Activated CD8-positive, alpha-beta memory T cell treated with anti-CD3 and anti-CD28 coated beads, Interleukin-2, amount 50 U/mL, for 48 hours (primary cell): ENCODE measurements at regions not wholly inside any gene's neighbourhood (a gene's known extent, or its start where the extent isn't known, plus 50 kb on each side); places are given as distances from the start of the nearest gene placed in this dataset.
"Not testable (repeated sequence)": the region's sequence is repeated elsewhere in the genome, so short reads cannot be mapped to it uniquely, and the experiment has no call there.

Experiments
- DNase-seq: peaks from one replicate; pipeline ENCODE4 v3.0.0-alpha.2; 2020

DNA sequence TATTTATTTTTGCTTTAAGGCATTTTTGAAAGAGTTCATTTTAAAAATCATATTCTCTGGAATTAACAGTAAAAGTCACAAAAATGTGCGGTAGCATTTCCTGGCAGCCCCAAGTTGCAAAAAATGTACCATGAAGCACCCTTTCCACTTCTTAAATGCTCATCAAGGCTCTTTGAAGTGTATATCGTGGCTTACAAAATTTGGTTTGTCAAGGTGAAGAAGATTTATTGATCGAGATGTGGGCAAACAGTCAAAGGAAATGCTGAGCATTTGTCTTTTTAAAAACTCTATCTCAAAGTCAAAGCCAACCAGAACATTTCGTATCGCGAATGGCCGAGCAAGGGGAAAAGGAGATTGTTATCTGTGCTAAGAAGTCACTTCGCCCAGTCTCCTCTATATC, 277.5 kb upstream of the KAZN start:
- DNase-seq, result no peak

- no peak for DNase-seq
Observed at GRCh38 chr1:14321422-14321821, 277.1 kb upstream of the KAZN start.

DNA sequence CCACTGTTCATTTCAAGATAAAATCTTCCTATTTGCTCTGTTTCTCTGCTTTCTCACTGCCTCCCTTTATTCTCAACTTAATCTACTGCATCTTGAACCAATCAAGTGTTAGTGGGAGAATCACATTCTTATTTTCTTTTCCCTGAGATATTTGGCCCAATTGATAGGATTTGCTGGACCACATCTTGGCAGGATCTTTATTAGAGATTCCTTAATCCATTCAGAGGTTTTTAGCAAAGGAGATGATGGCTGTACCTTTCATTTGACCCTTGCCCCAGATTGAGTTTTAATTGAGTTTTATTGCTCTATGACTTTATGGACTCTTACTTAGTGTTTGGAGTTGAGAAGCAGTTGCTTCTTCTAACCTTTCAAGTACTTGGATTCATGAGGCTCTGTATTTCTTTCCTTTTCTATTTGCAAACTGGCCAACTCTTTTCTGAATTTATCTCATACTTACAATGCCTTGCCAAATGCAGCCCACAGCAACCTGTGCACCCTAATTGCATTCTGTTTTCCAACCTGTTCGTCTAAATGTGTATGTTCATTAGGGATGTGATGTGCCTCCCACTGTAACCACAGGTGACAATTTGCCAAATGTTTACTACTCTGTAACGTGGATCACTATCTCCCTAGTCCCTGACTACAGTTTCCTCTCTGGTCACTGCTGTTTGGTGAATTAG, 274.8 kb upstream of the KAZN start:
- no peak for DNase-seq

GRCh38 chr1:14324248-14324630, 274.2 kb upstream of the KAZN start:
- no peak for DNase-seq

DNA sequence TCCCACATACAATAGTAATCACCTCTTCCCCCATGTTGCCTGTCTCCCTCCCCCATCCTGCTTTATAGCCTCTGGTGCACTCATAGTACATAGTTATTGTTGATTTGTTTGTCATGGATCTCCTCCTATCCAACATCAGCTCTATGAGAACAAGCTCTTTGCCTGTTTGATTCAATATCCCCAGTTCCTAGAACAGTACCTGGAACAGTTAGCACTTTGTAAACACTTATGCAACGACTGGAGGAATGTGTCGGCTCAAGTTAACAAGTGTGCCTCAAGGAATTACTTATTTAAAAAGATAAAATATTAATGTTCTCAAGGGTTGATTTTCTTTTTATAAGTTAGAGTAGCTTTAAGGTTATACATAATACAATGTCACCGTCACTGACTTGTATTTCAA, 271.6 kb upstream of the KAZN start:
- DNase-seq, result no peak

GRCh38 chr1:14328685-14329084, 269.8 kb upstream of the KAZN start:
- no peak for DNase-seq

DNA sequence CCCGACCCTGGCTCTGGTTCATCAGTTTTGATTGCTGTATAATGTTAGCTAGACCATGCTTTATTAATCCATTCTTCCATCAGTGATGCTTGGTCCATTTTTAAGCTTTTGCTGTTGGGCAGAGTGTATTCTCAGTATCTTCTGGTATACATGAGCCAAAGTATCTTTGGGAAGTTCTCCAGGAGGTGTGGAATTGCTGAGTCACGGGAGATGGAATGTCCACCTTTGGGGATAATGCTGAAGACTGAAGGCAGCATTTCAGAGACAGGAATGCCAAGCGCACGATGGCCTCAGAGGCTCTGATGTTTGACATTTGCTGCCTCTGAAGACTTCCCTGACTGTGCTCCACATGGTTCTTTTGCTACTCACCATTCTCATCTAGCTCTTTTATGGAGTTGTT, 266.3 kb upstream of the KAZN start:
- DNase-seq, result no peak

GRCh38 chr1:14334336-14335176, 263.9 kb upstream of the KAZN start:
- DNase-seq, result no peak

GRCh38 chr1:14338509-14338908, 260.0 kb upstream of the KAZN start:
- DNase-seq, result no peak

GRCh38 chr1:14339288-14339687, 259.2 kb upstream of the KAZN start:
- DNase-seq, result no peak

- DNase-seq, result no peak
Observed at GRCh38 chr1:14340002-14340785, 258.3 kb upstream of the KAZN start.

DNA sequence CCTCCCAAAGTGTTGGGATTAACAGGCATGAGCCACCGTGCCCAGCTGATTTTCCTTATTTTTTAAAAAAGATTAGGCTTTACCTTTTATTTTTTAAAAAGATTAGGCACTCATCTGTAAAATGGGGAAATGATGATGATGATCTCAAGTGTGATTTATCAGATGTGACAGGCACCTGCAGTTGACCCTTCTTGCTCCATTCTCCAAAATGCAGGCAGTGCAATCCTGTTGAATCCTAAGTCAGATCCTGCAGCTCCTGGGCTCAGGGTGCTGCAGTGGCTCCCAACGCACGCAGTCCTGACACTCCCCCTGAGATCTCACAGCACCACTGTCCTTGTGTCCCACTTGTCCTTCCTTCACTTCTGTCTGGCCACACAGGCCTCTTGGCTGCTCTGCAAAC, 257.3 kb upstream of the KAZN start:
- DNase-seq, result no peak

GRCh38 chr1:14345946-14346550, 252.4 kb upstream of the KAZN start:
- DNase-seq, result no peak

DNA sequence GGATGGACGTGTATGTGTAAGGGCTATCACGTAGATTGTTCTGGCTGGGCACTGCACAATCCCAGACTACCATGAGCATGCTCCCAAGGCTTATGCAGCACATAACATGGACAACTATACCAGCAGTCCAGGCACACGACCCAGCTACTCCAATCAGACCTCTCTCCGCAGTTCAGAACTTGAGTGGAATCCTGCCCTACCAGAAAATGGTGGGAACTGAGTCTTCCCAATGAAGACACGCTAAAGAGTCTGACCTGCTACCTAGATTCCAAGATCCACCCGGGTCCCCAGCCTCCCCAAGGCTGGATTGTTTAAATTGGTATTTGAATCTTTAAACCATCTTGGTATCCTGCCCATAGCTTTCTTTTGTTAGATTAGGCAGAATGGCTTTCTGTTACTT, 251.3 kb upstream of the KAZN start:
- no peak for DNase-seq

DNA sequence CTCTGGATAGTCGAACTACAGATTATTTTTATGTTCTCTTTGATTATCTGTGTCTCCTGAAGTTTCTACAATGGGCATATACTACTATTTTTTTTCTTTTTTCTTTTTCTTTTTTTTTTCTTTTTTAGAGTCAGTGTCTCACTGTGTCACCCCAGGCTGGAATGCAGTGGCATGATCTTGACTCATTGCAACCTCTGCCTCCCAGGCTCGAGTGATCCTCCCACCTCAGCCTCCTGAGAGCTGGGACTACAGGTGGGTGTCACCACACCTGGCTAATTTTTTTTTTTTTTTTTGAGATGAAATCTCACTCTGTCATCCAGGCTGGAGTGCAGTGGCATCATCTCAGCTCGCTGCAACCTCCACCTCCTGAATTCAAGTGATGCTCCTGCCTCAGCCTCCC, 250.7 kb upstream of the KAZN start:
- no peak for DNase-seq

GRCh38 chr1:14350197-14350596, 248.3 kb upstream of the KAZN start:
- no peak for DNase-seq

DNA sequence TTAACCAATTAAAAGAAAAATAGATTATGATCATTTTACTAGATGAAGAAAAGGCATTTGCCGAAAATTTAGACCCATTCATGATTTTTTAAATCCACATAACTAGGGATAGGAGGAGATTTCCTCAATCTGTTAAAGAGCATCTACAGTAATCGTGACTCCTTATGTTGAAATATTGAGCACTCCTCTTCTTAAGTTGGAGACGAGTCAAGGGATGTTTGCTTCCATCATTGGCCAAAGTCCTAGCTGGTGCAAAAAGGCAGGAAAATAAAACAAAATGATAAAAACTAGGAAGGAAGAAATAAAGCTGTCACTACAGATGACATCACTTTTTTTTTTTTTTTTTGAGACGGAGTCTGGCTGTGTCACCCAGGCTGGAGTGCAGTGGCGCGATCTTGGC, 245.6 kb upstream of the KAZN start:
- no peak for DNase-seq

DNA sequence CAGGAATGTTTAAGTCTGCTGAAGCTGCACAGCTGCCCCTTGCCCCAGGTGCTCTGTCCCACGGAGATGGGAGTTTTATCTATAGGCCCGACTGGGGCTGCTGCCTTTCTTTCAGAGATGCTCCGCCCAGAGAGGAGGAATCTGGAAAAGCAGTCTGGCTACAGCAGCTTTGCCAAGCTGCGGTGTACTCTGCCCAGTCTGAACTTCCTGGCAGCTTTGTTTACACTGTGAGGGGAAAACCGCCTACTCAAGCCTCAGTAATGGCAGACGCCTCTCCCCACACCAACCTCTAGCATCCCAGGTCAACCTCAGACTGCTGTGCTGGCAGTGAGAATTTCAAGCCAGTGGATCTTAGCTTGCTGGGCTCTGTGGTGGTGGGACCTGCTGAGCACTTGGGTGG, 237.5 kb upstream of the KAZN start:
- not testable (repeated sequence) for DNase-seq

DNA sequence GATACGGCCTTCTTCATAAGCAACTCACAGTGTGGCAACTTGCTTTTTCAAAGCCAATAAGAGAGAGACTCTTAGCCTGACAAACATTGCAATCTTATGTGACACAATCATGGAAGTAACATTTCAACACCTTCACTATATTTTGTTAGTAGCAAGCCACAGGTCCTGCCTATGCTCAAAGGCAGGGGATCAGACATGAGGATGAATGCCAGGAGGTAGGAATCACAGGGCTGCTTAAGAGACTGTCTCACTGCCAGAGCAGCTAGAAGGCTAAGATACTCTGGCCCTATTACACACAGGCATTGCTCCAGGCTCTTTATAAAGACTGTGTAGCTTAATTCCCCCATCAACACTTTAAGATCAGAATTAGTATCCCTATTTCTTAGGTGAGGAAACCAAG, 236.2 kb upstream of the KAZN start:
- no peak for DNase-seq

GRCh38 chr1:14363036-14363590, 235.4 kb upstream of the KAZN start:
- DNase-seq, result no peak

- no peak for DNase-seq
Observed at GRCh38 chr1:14363707-14364413, 234.6 kb upstream of the KAZN start.

GRCh38 chr1:14365301-14365988, 233.0 kb upstream of the KAZN start:
- no peak for DNase-seq
